ENCODE measurements at regions not wholly inside any gene's neighbourhood (a gene's known extent, or its start where the extent isn't known, plus 50 kb on each side); places are given as distances from the start of the nearest gene placed in this dataset.

- CTCF ChIA-PET, result no interaction called here
Measured at GRCh38 chr21:28442624-28443023, 550.1 kb downstream of the LTN1 start.

DNA sequence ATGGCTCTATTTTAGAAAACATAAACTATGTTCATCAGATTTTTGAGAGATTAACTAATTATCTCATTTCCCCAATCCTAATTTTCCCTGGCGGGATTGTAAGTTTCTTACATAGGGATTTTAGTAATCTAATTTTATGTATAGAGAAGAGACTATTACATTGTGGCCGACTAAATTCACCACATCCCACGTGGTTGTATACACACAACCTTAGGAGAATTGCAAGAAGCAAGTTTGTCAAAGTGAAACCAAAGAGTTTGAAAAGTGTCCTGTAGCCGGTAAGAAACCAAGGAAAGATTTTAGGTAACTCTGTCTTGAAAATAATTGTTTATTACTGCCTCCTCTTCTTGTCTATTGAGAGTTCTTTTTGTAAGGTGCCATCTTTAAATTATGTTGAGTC is 550.6 kb downstream of the LTN1 start:
- CTCF ChIA-PET, result no interaction called here
- no peaks in the 10 kb centered on the region for H3K27me3 Mint-ChIP-seq (ENCODE audit: low read depth)
- no peak overlapping the region for H3K4me3 Mint-ChIP-seq
- intact Hi-C loops (cut with micrococcal nuclease), result no loop called here
- H3K36me3 Mint-ChIP-seq (ENCODE audit: low read depth), result no peaks in the 10 kb centered on the region
- H3K9me3 Mint-ChIP-seq, result no peaks in the 10 kb centered on the region
- DNase-seq, result no peak
- H3K27ac Mint-ChIP-seq, result no peak overlapping the region
- H3K4me1 Mint-ChIP-seq (ENCODE audit: low read depth), result no peaks in the 10 kb centered on the region

More at GRCh38 chr21:28442624-28443023, 550.1 kb downstream of the LTN1 start:
- Mint-ChIP-seq H3K4me1 (ENCODE audit: low read depth) (no peaks in the 10 kb centered on the region), H3K27me3 (ENCODE audit: low read depth) (no peaks in the 10 kb centered on the region), H3K4me3 (no peak overlapping the region), H3K36me3 (ENCODE audit: low read depth) (no peaks in the 10 kb centered on the region), H3K27ac (no peak overlapping the region), H3K9me3 (no peaks in the 10 kb centered on the region)
- intact Hi-C loops (cut with micrococcal nuclease), result no loop called here
- DNase-seq, result no peak

GRCh38 chr21:28439788-28440187 is 552.9 kb downstream of the LTN1 start:
- no peaks in the 10 kb centered on the region for H3K36me3 Mint-ChIP-seq (ENCODE audit: low read depth)
- no peak overlapping the region for H3K4me3 Mint-ChIP-seq
- no peaks in the 10 kb centered on the region for H3K9me3 Mint-ChIP-seq
- peaks cover 2% of the 10 kb centered on the region for H3K27me3 Mint-ChIP-seq (ENCODE audit: low read depth)
- CTCF ChIA-PET, result no interaction called here
- no peak for DNase-seq
- intact Hi-C loops (cut with micrococcal nuclease), result no loop called here
- no peaks in the 10 kb centered on the region for H3K4me1 Mint-ChIP-seq (ENCODE audit: low read depth)
- no peak overlapping the region for H3K27ac Mint-ChIP-seq

DNA sequence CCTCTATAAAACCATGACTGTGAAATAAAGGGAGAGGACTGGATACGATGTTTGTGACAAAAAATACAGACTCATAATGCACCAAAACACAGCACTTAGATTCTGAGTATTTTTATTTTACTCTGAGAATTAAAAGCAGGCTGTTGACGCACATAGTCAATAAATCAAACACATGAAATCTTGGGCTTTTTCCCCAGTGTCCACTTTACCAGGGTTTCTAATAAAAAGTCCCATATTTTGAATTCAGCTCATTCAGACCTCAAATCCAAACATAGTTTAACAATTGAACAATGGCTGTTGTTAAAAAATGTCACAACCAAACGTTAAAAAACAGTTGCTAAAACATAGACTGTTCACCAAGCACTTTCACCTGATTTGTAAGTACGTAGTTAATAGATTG is 553.4 kb downstream of the LTN1 start:
- Mint-ChIP-seq H3K9me3 (no peaks in the 10 kb centered on the region), H3K36me3 (ENCODE audit: low read depth) (no peaks in the 10 kb centered on the region), H3K4me1 (ENCODE audit: low read depth) (no peaks in the 10 kb centered on the region), H3K27ac (no peak overlapping the region), H3K4me3 (no peak overlapping the region), H3K27me3 (ENCODE audit: low read depth) (peaks cover 3% of the 10 kb centered on the region)
- DNase-seq, result no peak
- CTCF ChIA-PET, result no interaction called here
- intact Hi-C loops (cut with micrococcal nuclease), result no loop called here

- CTCF ChIA-PET, result no interaction called here
- H3K27me3 Mint-ChIP-seq (ENCODE audit: low read depth), result peaks cover 3% of the 10 kb centered on the region
- DNase-seq, result no peak
- no peaks in the 10 kb centered on the region for H3K36me3 Mint-ChIP-seq (ENCODE audit: low read depth)
- no peak overlapping the region for H3K4me3 Mint-ChIP-seq
- no peaks in the 10 kb centered on the region for H3K4me1 Mint-ChIP-seq (ENCODE audit: low read depth)
- no peak overlapping the region for H3K27ac Mint-ChIP-seq
- intact Hi-C loops (cut with micrococcal nuclease), result no loop called here
- H3K9me3 Mint-ChIP-seq, result no peaks in the 10 kb centered on the region
Measured at GRCh38 chr21:28437061-28437460, 555.6 kb downstream of the LTN1 start.

DNA sequence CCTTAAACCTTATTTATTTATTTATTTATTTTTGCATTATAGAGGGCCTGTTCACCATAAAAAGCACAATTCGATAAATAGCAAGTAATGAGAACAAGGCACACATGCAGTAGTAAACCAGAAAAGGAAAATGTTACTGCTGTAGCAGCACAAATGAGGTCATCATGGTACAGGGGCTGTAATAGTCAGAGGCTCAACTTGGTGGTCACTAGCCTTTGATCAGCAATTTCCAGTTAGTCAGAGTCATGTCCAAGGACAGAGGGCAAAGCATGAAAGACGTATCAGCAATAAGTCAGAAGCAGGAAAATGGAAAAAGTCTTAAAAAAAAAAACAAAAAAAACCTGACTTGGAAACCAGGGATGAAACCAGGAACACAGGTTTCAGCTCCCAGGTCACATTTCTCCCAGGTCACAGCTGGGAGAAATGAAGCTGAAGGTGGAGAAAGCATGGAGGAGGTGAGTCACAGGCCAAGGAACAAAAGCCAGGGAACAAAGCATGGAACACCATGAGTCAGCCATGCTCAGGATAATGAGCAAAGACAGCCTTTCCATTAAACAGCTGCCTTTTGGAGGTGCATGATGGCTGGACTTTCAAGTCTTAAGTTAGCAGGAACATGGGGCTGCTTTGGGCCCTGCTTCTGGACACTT is 556.3 kb downstream of the LTN1 start:
- CTCF ChIA-PET, result no interaction called here
- Mint-ChIP-seq H3K4me3 (no peak overlapping the region), H3K36me3 (ENCODE audit: low read depth) (no peaks in the 10 kb centered on the region), H3K4me1 (ENCODE audit: low read depth) (no peaks in the 10 kb centered on the region), H3K27me3 (ENCODE audit: low read depth) (peaks cover 3% of the 10 kb centered on the region), H3K27ac (no peak overlapping the region), H3K9me3 (no peaks in the 10 kb centered on the region)
- intact Hi-C loops (cut with micrococcal nuclease), result no loop called here
- DNase-seq, result no peak

DNA sequence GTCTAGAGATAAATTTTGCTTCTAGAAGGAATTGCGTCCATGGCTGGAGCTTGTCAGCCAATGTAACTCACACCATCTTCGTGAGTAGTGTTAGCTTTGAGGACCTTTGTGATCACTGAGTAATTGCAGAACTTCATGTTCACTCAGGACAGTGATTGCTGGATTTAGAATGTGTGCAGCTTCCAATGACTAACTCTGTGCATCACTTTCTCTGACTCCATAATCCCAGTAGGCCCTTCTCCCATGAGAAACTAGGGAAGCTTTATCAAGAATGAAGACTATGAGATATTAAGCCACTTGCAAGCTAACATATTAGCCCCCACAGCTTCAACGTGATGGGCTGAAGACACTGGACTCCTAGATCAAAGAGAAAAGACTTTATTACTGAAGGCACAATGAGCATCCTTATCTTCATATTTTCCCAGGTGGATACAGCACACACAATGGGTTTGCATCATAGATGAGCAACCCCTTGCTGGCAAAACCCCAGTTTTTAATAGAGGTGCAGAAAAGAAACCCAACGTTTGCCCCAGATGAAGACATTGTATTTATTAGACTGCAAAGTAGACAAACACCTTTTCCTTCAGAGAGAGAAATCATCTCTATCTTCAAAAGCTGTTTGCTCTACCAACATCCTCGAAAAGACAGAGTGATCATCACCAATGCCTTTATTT is 561.0 kb downstream of the LTN1 start:
- H3K4me1 Mint-ChIP-seq (ENCODE audit: low read depth), result no peaks in the 10 kb centered on the region
- H3K4me3 Mint-ChIP-seq, result no peak overlapping the region
- intact Hi-C loops (cut with micrococcal nuclease), result no loop called here
- no peak overlapping the region for H3K27ac Mint-ChIP-seq
- no peaks in the 10 kb centered on the region for H3K9me3 Mint-ChIP-seq
- no peak for DNase-seq
- H3K27me3 Mint-ChIP-seq (ENCODE audit: low read depth), result peaks cover 3% of the 10 kb centered on the region
- H3K36me3 Mint-ChIP-seq (ENCODE audit: low read depth), result no peaks in the 10 kb centered on the region
- CTCF ChIA-PET, result interaction anchor here (0.6 kb wide), 1 partner anchor 982 kb away, joined by 3 read pairs; no protein-coding TSS in a partner anchor

DNA sequence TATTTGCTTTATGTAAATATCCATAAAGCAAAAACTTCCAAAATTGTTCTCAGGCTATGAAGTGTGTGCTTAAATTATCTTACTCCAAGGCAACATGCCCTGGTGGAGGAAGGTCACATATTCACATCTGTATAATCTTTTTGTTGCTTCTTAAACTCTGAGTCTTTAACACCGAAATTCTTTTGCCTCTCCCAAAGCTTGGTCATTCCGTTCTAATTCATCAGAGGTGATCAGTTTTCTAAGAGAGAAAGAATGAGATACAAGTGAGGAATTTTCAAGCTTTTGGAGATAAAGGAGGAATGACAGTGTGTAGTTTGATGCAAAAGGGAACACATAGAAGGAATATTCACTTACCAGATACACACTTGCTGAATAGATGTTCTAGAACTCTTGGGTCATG is 561.7 kb downstream of the LTN1 start:
- no peak for DNase-seq

DNA sequence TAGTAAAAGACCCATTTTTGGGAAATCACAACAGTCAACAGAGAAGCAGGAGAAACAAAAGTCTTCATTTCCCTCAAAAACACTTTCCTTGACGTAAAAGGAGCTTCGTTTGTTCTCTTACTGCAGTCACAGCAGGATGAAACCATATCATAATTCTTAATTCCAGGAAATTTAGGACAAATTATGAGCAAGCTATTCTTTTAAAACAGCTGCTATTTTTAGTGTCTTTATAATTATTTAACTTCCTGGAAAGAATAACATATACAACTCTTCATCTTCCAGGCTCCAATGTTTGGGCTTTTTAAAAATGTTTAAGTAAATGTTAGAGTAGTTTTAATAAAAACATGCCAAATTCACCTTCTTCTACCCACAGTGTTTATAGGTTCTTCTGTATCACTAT is 563.5 kb downstream of the LTN1 start:
- Mint-ChIP-seq H3K27me3 (ENCODE audit: low read depth) (no peaks in the 10 kb centered on the region), H3K27ac (no peak overlapping the region), H3K9me3 (no peaks in the 10 kb centered on the region), H3K4me1 (ENCODE audit: low read depth) (no peaks in the 10 kb centered on the region), H3K36me3 (ENCODE audit: low read depth) (no peaks in the 10 kb centered on the region), H3K4me3 (no peak overlapping the region)
- CTCF ChIA-PET, result no interaction called here
- no peak for DNase-seq
- intact Hi-C loops (cut with micrococcal nuclease), result no loop called here

More for the DNA sequence above, 561.7 kb downstream of the LTN1 start:
- CTCF ChIA-PET, result interaction anchor here (0.6 kb wide), 1 partner anchor 983 kb away, joined by 3 read pairs; no protein-coding TSS in a partner anchor
- Mint-ChIP-seq H3K27me3 (ENCODE audit: low read depth) (peaks cover 3% of the 10 kb centered on the region), H3K27ac (no peak overlapping the region), H3K4me1 (ENCODE audit: low read depth) (no peaks in the 10 kb centered on the region), H3K4me3 (no peak overlapping the region), H3K9me3 (no peaks in the 10 kb centered on the region), H3K36me3 (ENCODE audit: low read depth) (no peaks in the 10 kb centered on the region)
- intact Hi-C loops (cut with micrococcal nuclease), result no loop called here

DNA sequence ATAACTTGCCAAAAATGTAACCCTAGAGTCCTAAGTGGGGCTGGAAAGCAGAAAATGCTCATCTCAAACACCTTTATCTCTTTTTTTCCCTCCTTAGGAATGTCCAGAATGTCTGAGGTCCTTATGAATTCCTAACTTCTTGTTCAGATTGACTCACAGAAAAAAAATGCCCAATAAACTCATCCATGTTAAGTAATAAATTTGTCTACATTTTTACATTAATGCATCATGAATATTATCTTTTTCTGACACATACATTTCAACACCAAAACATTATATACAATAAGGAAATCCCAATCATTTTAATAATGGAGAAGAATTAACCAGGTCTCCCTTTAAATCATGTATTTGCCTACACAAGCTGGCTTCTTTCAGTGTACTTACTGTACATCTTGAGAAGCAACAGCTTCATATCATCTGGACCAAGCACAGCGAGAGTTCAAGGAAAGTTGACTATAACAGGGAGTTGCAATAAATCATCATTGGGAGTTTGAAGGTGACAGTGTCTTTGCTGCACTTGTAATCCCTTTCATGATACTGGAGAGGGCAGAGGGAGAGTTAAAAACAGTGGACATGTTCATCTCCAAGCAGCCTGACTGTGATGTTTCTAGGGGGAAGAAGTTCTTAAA is 565.2 kb downstream of the LTN1 start:
- CTCF ChIA-PET, result interaction anchor here (0.7 kb wide), 1 partner anchor 755 kb away, joined by 3 read pairs; no protein-coding TSS in a partner anchor
- intact Hi-C loops (cut with micrococcal nuclease), result no loop called here
- H3K36me3 Mint-ChIP-seq (ENCODE audit: low read depth), result no peaks in the 10 kb centered on the region
- DNase-seq, result no peak
- no peaks in the 10 kb centered on the region for H3K27me3 Mint-ChIP-seq (ENCODE audit: low read depth)
- no peak overlapping the region for H3K27ac Mint-ChIP-seq
- no peaks in the 10 kb centered on the region for H3K4me1 Mint-ChIP-seq (ENCODE audit: low read depth)
- no peaks in the 10 kb centered on the region for H3K9me3 Mint-ChIP-seq
- H3K4me3 Mint-ChIP-seq, result no peak overlapping the region

GRCh38 chr21:28426545-28426944 is 566.1 kb downstream of the LTN1 start:
- no peaks in the 10 kb centered on the region for H3K4me1 Mint-ChIP-seq (ENCODE audit: low read depth)
- no peak for DNase-seq
- no peaks in the 10 kb centered on the region for H3K9me3 Mint-ChIP-seq
- H3K27ac Mint-ChIP-seq, result no peak overlapping the region
- H3K36me3 Mint-ChIP-seq (ENCODE audit: low read depth), result no peaks in the 10 kb centered on the region
- CTCF ChIA-PET, result interaction anchor here (0.7 kb wide), 1 partner anchor 754 kb away, joined by 3 read pairs; no protein-coding TSS in a partner anchor
- no peak overlapping the region for H3K4me3 Mint-ChIP-seq
- intact Hi-C loops (cut with micrococcal nuclease), result no loop called here
- no peaks in the 10 kb centered on the region for H3K27me3 Mint-ChIP-seq (ENCODE audit: low read depth)

GRCh38 chr21:28423521-28424190 is 569.0 kb downstream of the LTN1 start:
- H3K27me3 Mint-ChIP-seq (ENCODE audit: low read depth), result no peaks in the 10 kb centered on the region
- H3K4me1 Mint-ChIP-seq (ENCODE audit: low read depth), result no peaks in the 10 kb centered on the region
- no peak overlapping the region for H3K27ac Mint-ChIP-seq
- H3K4me3 Mint-ChIP-seq, result no peak overlapping the region
- H3K36me3 Mint-ChIP-seq (ENCODE audit: low read depth), result no peaks in the 10 kb centered on the region
- DNase-seq, result no peak
- intact Hi-C loops (cut with micrococcal nuclease), result no loop called here
- CTCF ChIA-PET, result no interaction called here
- no peaks in the 10 kb centered on the region for H3K9me3 Mint-ChIP-seq

Data from activated naive CD4-positive, alpha-beta T cell treated with anti-CD3 and anti-CD28 coated beads for 36 hours (primary cell).